ENCODE measurements at regions not wholly inside any gene's neighbourhood (a gene's known extent, or its start where the extent isn't known, plus 50 kb on each side); places are given as distances from the start of the nearest gene placed in this dataset.

DNA sequence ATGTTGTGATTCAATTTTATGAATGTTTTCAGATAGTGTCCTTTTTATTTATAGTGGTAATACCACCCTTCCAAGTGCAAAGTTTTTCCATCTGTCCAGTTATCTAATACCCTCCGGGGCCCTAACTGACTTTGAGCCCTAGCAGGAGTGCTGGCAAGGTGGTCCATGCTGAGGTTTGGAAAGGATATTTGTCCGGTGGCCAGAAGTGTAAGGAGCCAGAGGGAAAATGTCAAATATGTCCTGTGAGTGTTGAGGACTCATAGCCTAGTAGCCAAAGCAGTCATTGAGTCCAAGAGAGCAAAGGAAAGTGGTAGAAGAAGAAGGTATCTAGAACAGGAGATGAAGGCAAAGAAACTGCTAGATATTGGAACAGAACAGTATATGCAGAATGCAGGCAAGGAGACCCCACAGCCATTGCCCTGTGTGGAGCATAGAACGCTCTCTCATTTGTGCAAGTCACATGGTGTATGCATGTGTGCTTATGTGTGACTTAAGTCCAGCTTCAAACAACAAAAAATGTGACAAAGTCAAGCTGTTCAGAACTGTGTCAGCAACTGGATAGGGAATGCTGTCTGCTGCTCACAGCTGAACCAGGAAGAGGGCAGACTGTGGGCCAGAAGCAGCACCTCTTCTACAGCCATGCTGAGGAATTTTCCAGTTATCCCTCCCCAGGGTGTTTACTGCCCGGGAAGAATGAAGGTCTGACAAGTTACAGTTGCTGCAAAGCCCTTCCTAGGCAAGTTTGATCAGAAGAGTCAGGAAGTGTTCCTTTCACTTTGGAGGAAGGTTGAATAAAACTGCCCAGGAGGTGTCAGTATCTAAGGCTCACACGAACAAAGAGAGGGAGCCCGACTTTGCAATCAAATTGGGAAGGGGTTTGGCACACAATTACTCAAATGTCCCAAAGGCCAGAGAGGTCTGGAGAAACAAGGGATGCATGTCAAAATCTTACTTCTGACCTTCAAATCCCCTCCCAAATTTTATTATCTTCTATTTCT, 463.3 kb upstream of the DMAC1 start:
- DNase-seq (ENCODE audit: low spot score), result no peak

DNA sequence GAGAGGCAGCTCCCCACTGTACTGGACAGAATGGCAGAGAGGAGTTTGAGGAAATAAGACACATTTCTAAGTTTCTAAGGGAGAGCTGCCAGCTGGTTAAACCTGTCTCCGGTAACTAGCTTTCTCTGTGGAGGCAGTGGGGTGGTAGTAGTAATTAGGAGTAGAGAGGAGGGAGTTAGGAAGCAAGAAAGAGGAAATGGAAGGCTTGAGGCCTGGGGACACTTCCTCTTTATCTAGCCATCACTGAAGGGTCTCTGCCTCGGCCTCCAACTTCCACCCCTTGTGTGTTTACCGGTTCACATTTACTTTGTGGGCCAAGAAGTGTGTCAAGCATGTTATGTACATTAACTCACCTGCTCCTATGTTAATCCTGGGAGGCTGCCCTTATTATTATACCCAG, 462.2 kb upstream of the DMAC1 start:
- no peak for DNase-seq (ENCODE audit: low spot score)

DNA sequence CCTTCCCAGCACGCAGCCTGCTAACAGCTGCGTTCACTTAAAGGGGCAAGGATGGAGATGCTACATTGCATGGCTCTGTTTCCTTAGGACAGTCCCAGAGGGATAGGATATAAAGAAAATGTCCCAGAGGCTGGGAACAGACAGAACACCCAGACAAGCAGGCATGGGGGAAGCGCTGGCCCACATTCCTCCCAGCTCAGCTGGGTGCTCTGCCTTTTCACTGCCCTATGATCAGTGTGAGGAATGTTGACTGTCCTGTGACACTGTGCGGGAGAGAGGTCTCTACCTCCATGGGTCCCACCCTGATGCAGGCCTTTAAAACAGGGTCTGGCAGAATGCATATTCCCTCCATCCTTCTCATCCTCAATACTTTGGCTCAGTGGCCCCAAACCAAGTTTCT, 459.4 kb upstream of the DMAC1 start:
- no peak for DNase-seq (ENCODE audit: low spot score)

DNA sequence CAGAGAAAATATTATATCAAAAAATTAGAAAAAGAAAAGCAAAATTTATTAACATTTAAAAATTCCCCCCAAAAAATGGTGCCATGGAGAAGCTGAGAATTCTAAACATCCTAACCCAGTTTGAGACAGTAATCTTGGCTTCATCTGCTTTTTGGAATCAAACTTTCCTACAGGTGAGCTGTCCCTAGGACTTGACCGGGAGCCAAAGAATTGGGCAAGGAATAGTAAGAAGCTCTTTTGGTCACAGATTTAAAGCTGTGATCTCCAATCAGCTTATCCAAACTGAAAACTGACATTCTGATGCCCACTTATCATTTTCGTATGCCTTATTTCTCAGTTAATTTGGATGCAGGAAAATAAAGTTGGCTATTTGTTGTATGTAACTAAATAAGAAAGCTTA, 457.3 kb upstream of the DMAC1 start:
- no peak for DNase-seq (ENCODE audit: low spot score)

DNA sequence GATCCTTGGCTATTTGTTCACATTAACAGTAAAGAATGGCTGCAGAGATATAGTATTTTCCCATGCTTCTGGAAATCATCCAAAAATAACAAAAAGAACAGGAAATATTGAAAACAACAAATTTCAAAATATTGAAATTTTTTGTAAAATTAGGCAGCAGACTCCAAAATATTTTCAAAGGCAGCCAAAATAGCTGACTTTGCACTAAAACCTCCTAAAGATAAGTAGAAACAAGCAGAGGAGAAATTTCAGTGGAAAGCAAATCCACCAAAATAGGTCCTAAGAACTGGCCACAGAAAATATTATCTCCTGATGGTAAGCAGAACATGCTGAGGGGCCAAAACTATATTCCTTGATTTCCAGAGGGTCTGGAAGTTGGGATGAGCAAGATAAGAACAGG, 456.3 kb upstream of the DMAC1 start:
- DNase-seq (ENCODE audit: low spot score), result no peak

DNA sequence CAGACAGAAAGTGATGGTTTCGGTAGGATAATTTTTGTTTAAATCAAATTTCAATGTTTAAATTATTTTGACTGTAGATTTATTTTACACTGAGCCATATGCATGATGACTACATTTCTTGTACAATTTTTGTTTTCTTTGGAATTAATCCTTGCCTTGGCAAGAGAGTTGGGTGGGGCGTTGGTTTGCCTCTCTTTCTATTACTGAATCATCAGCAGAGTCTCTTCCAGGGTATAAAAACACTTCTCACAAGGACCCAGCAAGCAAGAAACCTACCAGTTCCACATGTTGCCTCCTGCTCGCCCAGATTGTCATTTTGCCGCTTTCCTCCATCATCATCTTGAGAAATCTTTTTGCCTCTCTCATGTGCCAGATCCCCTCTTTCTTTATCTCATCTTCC, 455.0 kb upstream of the DMAC1 start:
- no peak for DNase-seq (ENCODE audit: low spot score)

DNA sequence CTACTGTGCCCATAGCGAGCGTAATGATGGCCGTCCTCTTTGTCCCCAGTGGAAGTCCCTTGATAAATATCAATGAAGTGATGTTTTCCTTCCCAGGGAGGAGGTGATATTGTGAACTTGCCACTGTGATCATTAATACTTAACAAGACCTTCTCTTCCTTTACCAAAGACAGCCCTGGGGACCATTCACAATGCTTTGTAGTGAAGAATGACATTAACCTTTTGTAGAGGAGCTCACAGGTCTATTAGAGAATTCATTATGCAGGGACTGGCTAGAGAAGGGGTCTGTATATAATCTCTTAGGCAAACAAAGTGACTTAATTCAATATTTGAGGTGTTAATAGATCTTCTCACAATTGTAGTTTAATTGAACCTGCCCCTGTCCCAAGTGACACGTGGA, 452.9 kb upstream of the DMAC1 start:
- DNase-seq (ENCODE audit: low spot score), result no peak

DNA sequence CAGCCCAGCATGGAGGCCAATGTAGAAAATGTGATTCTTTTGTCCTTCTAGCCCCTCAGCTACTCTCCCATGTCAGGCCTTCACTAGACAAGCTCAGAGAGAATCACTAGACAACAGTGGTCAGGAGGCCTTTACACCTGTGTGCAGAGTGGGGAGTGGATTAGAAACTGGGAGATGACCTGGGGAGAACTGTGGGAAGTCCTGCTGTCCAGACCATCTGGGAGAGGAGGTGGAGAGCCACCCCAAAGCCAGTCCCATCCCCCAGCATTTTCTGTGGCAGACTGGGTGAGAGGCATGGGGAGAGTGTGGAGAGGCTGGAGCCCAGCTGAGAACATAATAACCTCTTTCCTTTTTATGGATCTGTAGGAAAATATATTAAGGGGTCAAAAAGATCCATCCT, 452.0 kb upstream of the DMAC1 start:
- DNase-seq (ENCODE audit: low spot score), result no peak

DNA sequence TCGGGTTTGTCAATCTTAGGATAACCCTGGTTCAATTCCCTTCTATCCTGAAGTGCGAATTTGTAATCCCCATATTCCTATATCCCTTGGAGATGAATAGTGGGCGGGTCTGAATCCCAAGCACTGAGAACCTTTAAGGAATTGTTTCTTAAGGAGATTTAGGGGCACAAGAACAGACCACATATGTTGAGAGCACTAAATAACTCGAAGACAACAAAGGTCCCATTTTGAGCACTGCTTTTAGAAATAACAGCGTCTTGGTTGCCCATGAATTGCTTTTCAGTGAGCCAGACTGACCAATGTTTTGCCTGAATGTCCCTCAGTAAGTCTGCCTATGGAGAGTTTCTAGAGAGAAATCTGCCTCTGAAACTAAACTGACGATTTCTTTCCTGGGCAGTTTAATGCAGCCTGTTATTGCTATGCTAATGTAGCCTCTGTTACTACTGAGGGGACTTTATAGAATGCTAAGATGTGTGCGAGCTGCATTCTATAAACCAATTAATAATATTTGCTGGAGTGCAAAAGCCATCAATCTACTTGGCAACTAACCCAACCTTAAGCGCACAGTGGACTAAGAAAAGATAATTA, 445.0 kb upstream of the DMAC1 start:
- peak; percentile 7 for DNase-seq (ENCODE audit: low spot score)

DNA sequence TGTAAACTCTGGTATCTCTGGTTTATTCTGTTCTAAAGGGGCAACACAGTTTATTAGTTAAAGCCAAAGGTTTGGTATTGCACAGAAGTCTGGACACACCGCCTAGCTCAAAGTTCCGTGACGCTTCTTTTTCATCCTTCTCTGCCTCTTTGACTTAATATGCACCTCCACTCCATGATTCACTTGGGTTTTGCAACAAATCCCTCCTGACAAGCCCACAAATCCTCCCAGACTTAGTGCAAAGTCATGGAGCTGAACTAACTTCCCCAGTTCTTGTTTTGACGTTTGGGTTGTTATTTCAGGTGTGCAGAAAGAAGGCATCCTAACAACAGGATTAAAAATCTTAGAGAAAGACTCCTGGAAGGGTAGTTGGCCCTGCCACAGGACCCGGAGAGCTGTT, 441.6 kb upstream of the DMAC1 start:
- no peak for DNase-seq (ENCODE audit: low spot score)

DNA sequence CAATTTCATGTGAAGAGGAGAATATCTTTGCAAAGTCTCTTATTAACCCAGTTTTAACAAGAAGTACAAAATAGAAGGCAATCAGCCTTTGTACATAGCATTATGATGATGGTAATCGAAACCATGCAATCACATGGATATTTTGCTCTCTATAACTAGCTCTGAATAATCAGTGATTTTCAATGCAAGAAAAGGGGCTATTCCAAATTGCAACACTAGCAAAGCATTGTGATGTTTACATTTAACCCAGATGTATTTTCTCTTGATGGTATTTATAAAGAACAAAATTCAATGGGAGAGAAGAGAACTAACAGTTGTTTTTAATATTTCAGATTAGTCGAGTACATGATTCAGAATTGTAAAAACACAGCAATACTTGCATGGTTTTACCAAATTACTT, 437.5 kb upstream of the DMAC1 start:
- no peak for DNase-seq (ENCODE audit: low spot score)

DNA sequence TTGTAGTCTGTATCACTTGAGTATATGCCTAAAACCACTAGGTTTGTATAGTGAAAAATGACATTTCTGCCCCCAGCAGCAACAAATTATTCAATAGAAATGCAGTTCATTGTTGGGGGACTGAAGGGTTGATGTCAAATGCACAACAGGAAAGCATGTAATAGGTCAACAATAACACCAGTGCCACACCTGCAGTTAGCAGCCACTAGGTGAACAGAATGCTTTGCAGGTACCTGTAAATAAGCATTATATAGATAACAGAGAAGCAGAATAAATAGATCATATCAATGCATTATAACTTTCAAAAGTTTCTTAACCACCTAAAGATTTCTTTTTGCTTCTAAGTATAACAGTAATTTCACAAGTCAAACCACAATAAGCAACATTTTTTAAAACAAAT, 435.9 kb upstream of the DMAC1 start:
- DNase-seq (ENCODE audit: low spot score), result no peak

DNA sequence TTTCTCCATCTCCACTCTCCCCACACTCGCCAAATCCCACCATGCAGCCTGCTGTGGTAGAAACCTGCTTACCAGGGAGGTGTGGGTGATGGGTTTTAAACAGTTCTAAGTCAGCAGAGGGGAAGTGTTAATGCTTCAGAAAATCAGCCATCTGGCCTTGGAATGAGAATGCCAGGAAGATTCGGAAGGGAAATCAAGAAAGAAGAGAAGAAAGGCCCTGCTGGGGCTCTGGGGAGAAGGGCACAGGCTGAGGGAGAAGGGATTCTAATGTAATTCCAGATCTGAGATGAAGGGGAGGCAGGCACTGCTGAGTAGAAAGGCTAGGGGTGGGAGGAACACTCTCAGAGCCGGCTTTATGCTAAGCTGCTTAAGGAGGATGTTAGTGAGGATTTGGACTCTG, 434.7 kb upstream of the DMAC1 start:
- DNase-seq (ENCODE audit: low spot score), result no peak

DNA sequence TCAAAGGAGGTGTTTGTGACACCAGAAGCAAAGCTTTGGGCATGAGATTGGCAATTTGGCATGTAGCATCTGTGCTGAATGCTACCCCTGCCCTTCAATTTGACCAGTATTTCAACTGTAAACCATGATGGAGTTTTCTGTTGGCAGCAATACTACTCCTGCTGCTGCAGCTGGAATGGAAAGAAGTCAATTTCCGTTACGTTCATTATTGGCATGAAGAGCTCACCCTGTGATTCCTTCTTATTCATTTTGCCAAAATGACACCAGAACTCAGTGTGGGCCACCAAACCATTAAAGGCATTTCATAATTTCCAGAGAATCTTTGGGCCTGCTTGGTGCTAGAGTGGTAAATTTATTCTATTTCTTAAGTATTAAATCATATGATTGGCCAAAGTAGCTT, 433.1 kb upstream of the DMAC1 start:
- no peak for DNase-seq (ENCODE audit: low spot score)

DNA sequence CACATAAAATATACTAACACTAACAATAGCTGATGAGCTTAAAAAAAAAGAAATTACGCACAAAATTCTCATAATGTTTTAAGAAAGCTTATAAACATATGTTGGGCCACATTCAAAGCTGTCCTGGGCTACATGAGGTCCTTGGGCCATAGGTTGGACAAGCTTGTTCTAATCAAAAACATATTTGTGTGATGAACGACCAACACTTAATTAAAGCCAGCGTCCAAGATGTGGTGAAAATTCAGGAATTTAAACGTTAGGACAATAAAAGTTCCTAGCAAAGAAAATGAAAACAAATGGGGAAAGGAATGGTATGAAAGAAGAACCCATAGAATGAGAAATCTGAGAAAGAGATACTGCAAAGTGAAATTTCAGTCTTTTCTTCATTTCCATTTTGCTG, 429.6 kb upstream of the DMAC1 start:
- no peak for DNase-seq (ENCODE audit: low spot score)

DNA sequence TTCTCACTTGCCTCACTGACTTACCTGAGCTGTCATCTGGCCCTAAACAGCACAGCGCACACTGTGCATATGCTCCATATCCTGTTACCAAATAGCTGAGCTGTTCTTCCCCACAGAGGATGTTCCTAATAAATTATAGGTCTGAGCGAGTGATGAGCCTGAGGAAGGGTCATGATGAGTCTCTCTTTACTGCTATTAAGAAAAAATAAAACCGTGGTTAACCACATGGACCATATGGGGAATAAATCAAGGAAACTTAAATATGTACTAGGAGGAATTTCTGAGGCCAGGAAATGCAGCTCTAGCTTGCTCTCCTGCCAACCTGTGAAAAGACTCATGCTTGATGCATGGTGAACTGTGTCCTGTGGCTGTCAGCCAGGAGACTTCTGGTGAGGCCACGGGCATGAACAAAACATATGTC, 424.8 kb upstream of the DMAC1 start:
- no peak for DNase-seq (ENCODE audit: low spot score)

DNA sequence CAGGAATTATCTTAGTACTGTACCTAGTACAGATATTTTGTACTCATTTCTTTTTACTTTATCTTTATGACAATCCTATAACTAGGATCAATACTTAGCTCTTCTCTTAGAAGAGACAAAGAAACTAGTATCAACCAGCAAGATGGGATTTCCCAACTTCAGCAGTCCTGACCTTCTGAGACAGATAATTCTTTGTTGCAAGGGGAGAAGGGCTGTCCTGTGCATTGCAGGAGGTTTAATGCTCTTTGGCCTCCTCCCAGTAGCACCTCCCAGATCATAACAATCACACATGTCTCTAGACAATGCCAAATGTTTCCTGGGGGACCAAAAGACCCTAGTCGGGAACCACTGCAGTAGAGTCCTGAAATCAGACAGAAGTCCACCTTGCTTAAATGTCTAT, 424.3 kb upstream of the DMAC1 start:
- DNase-seq (ENCODE audit: low spot score), result no peak

DNA sequence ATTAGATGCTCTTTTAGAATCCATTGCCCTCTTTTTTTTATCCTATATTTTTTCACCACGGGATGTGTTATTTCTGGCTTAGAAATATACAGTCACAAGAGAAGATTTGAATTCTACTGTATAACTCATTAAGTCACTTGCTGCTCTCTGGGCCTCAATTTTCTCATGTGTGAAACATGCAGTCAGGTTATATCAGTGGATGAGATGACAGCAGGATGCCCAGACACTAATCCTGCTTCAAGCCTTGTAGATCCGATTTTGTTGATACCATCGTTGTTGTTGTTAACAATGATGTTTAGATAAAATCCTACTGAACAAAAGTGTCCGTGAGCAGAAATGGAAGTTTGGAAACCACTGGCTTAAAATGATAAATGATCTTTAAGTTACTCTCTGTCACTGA, 421.9 kb upstream of the DMAC1 start:
- no peak for DNase-seq (ENCODE audit: low spot score)

DNA sequence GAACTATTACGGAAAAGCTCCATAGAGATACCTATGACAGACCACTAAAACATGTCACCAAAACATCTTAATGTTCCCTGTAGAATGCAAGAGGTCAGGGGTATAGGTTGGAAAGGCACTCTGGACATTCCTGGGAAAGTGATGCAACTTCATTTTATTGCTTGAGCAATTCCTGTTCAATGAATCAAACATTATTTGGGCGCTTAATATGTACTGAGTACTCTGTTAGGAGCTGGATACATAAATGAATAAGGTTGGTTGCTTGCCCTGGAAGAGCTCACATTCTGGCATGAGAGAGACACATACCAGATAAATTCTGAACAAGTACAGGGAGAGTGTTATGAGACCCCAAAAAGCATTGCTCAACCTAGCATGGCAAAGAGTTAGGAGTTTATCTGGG, 408.9 kb upstream of the DMAC1 start:
- DNase-seq (ENCODE audit: low spot score), result no peak

DNA sequence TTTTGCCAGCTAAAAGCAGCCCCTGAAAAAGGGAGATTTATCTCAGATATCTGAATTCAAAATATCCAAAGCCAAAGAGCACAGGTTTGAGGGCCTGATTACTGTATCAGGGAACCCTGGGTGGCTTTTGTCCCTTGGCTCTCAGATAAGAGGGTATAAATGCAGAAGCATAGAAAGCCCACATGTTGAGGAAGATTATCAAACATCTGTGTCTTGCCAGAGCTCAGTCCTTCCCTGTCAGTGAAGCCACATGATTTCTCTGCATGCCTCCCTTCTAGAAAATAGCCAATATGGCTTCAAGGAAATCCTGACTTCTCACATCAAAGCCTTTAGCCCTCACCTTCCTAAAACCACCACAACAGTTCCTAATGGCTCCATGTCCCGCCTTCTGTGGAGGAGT, 408.0 kb upstream of the DMAC1 start:
- DNase-seq (ENCODE audit: low spot score), result no peak

DNA sequence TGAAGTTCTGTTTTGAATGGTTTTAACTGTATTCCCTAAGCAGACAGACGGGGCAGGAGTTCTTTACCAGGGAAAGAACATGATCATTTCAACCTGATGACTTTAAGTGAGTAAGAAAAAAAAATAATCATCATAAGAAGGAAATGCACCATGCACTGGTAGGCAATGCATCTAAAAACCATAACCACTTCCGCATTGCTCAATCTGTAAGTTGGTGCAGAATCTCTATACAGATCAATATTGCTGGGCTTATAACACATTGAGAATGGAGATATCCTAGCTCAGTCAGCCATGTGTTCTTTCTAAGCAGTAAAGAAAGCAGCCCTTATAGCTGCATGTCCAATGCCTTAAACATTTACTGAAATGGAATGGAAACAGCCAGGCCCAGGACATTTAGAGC, 407.1 kb upstream of the DMAC1 start:
- DNase-seq (ENCODE audit: low spot score), result no peak

DNA sequence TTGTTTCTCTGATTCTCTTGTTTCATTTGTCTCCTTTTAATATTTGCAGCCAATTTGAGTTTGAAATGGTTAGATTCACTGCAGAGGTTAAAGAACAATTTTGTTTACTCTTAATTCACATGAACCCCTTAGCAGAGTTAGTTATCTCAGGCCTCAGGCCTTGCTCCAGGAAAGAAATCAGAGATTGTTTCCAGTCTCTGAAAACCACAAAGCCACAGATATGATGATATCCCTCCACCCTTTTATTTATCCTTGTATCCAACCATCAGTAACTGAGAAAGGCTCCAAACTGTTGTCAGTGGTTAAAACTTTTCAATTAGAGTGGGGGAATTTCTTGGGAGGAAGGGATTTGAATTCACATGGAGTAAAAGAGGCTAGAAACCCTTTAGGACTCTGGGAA, 406.0 kb upstream of the DMAC1 start:
- DNase-seq (ENCODE audit: low spot score), result no peak

DNA sequence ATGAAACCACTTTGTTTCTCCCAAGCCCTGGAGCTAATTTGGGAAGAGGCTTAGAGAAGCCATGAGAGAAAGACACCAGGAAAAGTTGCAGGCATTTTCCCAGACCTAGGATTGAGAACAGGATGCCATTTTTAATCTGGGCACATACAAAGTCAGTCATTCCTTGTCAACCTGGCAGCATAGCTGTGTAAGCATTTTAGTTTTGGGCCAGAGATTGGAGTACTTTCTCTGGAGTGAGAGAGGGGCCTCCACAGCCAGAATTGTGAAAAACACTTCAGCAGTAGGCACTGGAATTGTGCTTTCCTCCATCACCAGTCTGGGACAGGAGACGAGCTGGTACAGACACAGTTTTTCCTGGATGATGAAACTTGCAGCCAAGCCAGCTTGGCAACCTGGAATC, 390.3 kb upstream of the DMAC1 start:
- no peak for DNase-seq (ENCODE audit: low spot score)

Measured in Ammon's horn (tissue), 1 donor.